ENCODE measurements at regions not wholly inside any gene's neighbourhood (a gene's known extent, or its start where the extent isn't known, plus 50 kb on each side); places are given as distances from the start of the nearest gene placed in this dataset.

- H3K4me1 Mint-ChIP-seq, result no peaks in the 10 kb centered on the region
- TF ChIP-seq ELF4 (CRISPR knock-in tag; IDR thresholded peaks at IDR 0.05; ENCODE audit: low read depth) (no peak), ZNF425 (CRISPR knock-in tag; conservative IDR thresholded peaks at IDR 0.05) (no peak), ZNF232 (CRISPR knock-in tag; IDR thresholded peaks at IDR 0.05) (no peak), NFE2L1 (CRISPR knock-in tag; IDR thresholded peaks at IDR 0.05) (no peak), STAT6 (CRISPR knock-in tag; conservative IDR thresholded peaks at IDR 0.05; ENCODE audit: low read depth) (no peak), SP1 (CRISPR knock-in tag; conservative IDR thresholded peaks at IDR 0.05) (no peak)
- H3K4me3 Mint-ChIP-seq, result no peak overlapping the region
- no peak for DNase-seq (ENCODE audit: low spot score)
- H3K9me3 Mint-ChIP-seq, result peaks cover 26% of the 10 kb centered on the region
- POLR2A ChIA-PET, result no interaction called here
- no peak for ATAC-seq
- H3K36me3 Mint-ChIP-seq, result peaks cover 25% of the 10 kb centered on the region
- CTCF ChIA-PET, result no interaction called here
- H3K27me3 Mint-ChIP-seq (ENCODE audit: low read depth), result no peaks in the 10 kb centered on the region
- H3K27ac Mint-ChIP-seq, result no peak overlapping the region
These were observed 208.9 kb upstream of the RBMY1B start for GRCh38 chrY:21302278-21302677.

GRCh38 chrY:21315366-21315765, 195.8 kb upstream of the RBMY1B start:
- POLR2A ChIA-PET, result no interaction called here
- TF ChIP-seq EMX1 (CRISPR knock-in tag; IDR thresholded peaks at IDR 0.05), result no peak
- TF ChIP-seq ZNF263 (CRISPR knock-in tag; IDR thresholded peaks at IDR 0.05; ENCODE audit: low read depth), result no peak
- no peak for TF ChIP-seq SMAD3 (CRISPR knock-in tag; IDR thresholded peaks at IDR 0.05; ENCODE audit: borderline replicate concordance)
- TF ChIP-seq ZNF232 (CRISPR knock-in tag; IDR thresholded peaks at IDR 0.05), result no peak
- TF ChIP-seq TEAD1 (CRISPR knock-in tag; IDR thresholded peaks at IDR 0.05), result no peak
- no peak for TF ChIP-seq ATF2 (CRISPR knock-in tag; IDR thresholded peaks at IDR 0.05; ENCODE audit: borderline replicate concordance, low read depth)
- TF ChIP-seq ZNF281 (CRISPR knock-in tag; IDR thresholded peaks at IDR 0.05), result no peak
- TF ChIP-seq TP53 (CRISPR knock-in tag; IDR thresholded peaks at IDR 0.05), result no peak
- no peak for TF ChIP-seq USF2 (CRISPR knock-in tag; IDR thresholded peaks at IDR 0.05)
- TF ChIP-seq ARID4B (CRISPR knock-in tag; IDR thresholded peaks at IDR 0.05; ENCODE audit: borderline replicate concordance), result no peak
- no peak for TF ChIP-seq E2F5 (CRISPR knock-in tag; IDR thresholded peaks at IDR 0.05)
- TF ChIP-seq USF1 (CRISPR knock-in tag; IDR thresholded peaks at IDR 0.05), result no peak
- no peak for TF ChIP-seq CDX4 (CRISPR knock-in tag; IDR thresholded peaks at IDR 0.05; ENCODE audit: borderline replicate concordance)

More at GRCh38 chrY:21315366-21315765, 195.8 kb upstream of the RBMY1B start:
- no peak overlapping the region for H3K4me3 Mint-ChIP-seq
- H3K9me3 Mint-ChIP-seq, result peaks cover 23% of the 10 kb centered on the region
- H3K36me3 Mint-ChIP-seq, result peaks cover 16% of the 10 kb centered on the region
- CTCF ChIA-PET, result no interaction called here
- DNase-seq (ENCODE audit: low spot score) (no peak), ATAC-seq (no peak)
- H3K4me1 Mint-ChIP-seq, result no peaks in the 10 kb centered on the region
- no peaks in the 10 kb centered on the region; the same call in 1 of the 2 replicates for H3K27me3 Mint-ChIP-seq (ENCODE audit: low read depth)
- no peak overlapping the region for H3K27ac Mint-ChIP-seq

Data from WTC11 (cell line).